Stimulated activated CD4-positive, alpha-beta T cell treated with anti-CD3 and anti-CD28 coated beads, Interleukin-2, amount 100 ng/mL, for 24 hours (primary cell): ENCODE measurements at regions not wholly inside any gene's neighbourhood (a gene's known extent, or its start where the extent isn't known, plus 50 kb on each side); places are given as distances from the start of the nearest gene placed in this dataset.

Experiments
- DNase-seq, 2 donors: peaks; one replicate each; pipeline ENCODE4 v3.0.0-alpha.2; 2020

GRCh38 chr2:136209561-136210454 lies 91.9 kb upstream of the CXCR4 start:
- no peak for DNase-seq

DNA sequence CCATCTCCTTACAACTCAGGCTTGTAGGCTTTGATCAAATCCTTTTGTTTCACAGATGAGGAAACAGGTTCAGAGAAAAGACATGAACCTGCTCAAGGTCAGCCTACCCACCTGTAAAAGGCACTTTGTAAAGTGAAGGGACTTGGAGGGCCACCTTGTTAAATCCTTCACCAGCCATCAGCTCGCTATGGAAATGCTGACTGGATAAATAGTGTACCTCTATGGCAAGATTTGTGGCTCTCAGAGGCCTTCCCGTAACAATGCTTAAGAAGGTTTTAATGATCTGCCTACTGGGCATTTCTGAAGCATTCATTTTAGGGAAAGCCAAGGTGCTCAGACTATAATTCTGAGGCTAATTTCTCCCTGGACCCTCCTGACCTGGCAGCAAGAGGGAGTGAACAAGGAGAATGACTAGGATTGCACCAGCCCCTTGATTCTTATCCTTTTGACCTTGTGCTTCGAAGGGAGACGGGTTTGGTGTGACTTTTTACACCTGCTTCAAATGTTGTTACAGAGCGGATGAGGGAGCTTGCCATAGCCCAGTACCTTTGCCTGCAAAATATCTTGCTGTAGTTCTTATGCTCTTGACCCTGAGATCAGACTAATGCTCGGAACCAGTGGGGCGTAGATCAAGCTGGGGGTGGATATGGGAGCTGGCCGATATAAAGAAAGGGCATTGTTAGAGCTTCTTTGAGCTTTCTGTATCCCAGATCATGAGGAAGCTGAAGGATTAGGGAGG lies 90.9 kb upstream of the CXCR4 start:
- DNase-seq = no peak

GRCh38 chr2:136207665-136208064 lies 89.7 kb upstream of the CXCR4 start:
- DNase-seq = no peak

GRCh38 chr2:136207030-136207623 lies 89.2 kb upstream of the CXCR4 start:
- DNase-seq = peak in 1 of 2 donors; percentile 6

GRCh38 chr2:136206613-136207012 lies 88.7 kb upstream of the CXCR4 start:
- peak in 1 of 2 donors; percentile 26 for DNase-seq

DNA sequence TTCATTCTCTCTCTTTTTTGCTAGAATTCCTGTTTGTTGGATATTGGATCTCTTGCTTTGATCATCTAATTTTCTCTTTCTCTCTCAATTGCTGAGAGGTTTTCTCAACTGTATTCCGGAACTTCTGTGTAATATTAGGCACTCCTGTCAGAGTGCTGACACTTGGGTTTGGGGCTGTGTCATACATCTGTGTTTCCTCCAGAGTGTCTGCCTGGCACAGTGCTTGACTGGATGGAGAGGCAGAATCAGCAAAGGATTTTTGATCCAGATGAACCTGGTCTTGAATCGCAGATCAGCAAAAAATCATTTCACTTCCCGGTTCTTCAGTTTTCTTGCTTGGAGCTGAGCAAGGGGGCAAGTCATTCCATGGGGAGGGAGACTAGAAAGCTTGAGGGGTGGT lies 87.7 kb upstream of the CXCR4 start:
- no peak for DNase-seq

DNA sequence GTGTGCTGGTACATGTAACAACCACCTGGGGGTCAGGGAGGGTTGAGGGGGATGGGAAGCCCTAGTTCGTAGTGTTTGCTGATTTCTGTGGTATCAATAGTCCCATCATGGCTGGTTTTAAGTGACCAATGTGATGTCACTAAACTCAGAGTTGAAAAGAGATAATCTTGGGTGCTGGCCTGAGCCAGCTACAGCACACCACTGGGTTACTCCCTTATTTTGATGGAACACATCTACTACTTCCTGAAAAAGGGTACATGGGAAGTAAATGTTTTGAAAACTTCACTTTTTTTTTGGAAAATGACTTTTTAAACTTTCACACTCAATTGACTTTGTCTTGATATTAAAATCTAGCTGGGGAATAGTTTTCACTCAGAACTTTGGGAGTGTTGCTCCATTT lies 87.0 kb upstream of the CXCR4 start:
- DNase-seq = no peak

DNA sequence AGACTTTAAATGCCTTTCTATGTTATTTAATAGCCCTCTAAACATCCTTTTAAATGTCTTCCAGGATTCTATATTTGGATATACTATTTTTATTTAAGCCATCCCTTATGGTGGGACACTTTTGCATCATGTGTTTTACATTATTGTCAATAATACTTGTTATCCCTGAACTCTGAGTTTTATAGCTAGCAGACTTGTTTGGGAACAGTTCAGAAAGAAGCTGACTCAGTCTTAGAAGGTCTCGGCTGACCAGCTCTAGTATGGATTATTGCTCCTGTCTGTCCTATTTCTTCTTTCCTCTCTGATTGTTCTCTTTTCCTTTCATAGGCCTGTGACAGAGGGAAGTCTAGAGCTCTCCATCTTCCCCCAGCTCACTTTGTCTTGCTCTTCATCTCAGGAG lies 77.3 kb upstream of the CXCR4 start:
- DNase-seq = no peak

DNA sequence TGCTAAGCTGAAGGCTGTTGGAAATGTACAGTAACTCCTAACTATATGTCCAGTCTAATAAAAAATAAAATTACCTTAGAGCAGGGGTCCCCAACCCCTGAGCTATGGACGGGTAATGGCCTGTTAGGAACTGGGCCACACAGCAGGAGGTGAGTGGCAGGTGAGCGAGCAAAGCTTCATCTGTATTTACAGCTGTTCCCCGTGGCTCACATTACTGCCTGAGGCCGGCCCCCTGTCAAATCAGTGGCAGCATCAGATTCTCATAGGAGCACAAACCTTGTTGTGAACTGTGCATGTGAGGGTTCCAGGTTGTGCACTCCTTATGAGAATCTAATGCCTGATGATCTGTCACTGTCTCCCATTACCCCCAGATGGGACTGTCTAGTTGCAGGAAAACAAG lies 73.1 kb upstream of the CXCR4 start:
- no peak for DNase-seq

GRCh38 chr2:136189221-136189782 lies 71.4 kb upstream of the CXCR4 start:
- DNase-seq = no peak

DNA sequence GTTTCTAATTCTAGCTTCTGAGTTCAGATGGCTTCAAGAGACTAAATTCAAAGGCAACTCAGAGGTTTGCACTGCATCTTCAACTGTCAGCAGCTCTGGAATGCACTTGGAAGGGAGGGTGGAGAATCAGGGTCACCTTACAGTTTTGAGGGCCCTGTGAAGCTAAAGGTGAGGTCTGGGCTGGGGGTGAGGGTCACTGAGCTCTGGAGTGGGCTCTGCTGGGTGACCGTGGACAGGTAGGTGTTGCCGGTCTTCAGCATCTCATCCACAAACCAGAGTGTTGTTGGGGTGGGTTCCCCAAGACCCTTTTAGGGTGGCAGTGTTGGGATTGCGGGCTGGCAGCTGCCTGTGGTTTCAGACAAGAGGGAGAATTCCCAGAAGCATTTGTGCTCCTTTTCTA lies 70.1 kb upstream of the CXCR4 start:
- no peak for DNase-seq

DNA sequence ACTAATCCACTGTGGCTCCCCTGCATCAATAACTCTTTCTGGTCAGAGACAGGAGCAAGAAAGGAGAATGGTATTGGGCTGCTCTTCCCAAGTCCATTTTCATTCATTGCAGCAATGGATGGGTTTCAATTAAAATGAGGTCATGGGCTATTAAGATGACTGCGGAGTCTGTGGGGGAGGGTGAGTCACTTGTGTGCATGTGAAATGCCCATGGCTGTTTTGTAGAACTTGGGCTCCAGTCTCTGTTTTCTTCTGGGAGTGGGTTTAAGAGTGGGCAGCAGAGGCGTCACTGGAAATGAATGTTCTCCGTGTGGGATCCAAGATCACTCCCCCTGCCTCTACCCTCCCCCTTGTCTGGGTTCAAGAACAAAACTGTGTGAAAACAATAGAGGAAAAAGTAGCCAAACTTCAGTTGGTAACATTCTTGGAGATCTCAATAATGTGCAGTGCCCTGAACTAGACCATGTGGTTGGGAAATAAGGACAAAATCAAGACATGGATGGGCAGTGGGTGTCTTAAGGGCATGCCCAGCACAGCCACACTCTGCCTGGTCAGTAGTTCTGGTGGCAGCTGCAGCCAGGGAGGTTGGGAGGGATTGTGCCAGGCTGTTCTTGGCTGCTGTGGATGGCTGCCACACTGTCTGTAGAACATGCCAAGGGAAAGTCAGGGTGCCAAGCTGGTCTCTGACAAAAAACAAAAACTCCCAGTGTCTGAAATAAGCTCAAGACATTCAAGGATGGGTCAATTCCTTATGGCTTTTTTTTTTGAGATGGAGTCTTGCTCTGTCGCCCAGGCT lies 68.2 kb upstream of the CXCR4 start:
- DNase-seq = no peak

- DNase-seq = no peak
Measured at GRCh38 chr2:136183097-136183496, 65.1 kb upstream of the CXCR4 start.

GRCh38 chr2:136182315-136182714 lies 64.4 kb upstream of the CXCR4 start:
- DNase-seq = no peak

DNA sequence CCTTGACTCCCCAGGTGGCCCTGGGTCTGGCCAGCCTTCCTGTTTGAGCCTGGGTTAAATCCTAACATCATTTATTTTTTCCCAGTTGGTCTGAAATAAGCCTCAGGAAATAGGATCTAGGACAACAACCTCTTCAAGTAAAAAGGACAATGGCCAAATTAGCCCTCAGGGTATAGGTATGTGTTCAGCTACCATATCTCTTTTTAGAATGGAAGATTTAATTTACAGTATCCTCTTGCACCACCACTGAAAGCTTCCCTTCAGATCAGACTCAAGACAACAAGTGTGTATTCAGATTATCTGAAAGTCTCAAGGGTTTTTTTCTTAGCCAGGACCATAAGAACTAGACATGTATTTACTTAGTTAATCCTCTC lies 61.6 kb upstream of the CXCR4 start:
- no peak for DNase-seq

- DNase-seq = no peak
Measured at GRCh38 chr2:136178941-136179601, 61.1 kb upstream of the CXCR4 start.

GRCh38 chr2:136175868-136176267 lies 57.9 kb upstream of the CXCR4 start:
- no peak for DNase-seq

DNA sequence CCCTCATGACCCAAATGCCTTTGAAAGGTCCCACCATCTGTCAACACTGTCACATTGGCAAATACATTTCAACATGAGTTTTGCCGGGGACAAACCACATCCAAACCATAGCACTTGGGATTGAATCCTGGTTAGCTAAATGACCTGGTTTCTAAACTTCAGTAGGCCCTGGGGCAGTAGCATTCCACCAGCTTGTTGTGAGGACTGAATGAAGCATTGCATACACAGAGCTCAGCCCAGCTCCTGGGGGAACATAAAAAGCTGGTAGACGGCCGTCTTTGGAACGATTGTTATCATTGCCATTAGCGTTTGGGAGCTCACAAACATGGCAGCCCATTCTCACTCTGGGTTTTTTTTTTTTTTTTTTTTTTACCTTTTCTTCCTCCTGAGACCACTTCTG lies 57.5 kb upstream of the CXCR4 start:
- no peak for DNase-seq

- no peak for DNase-seq
Measured at GRCh38 chr2:136173126-136173525, 55.2 kb upstream of the CXCR4 start.

- no peak for DNase-seq
Measured at GRCh38 chr2:136171223-136171622, 53.3 kb upstream of the CXCR4 start.

GRCh38 chr2:136168720-136169119 lies 50.8 kb upstream of the CXCR4 start:
- no peak for DNase-seq
